IMR-90 (cell line): ENCODE measurements at regions not wholly inside any gene's neighbourhood (a gene's known extent, or its start where the extent isn't known, plus 50 kb on each side); places are given as distances from the start of the nearest gene placed in this dataset.
A peak's percentile ranks its signal among the peaks of the same experiment; 100 is the strongest.

Experiments
- ATAC-seq: fragments of 200-7000 bp; cut with Tn5 transposase; 2 replicates; pipeline ENCODE4 v1.9.1; 2020; ENCODE audit warnings: low read depth, mild to moderate bottlenecking, moderate library complexity
- BruUV-seq: library from RNA; stranded (reverse); fragments of 400-500 nt; replicated peaks from 2 replicates; lab custom pipeline; 2021; lab: Mats Ljungman, UMichigan
- CTCF ChIA-PET: fragments of 300-600 bp; formaldehyde crosslinking; extraction: SDS; loops from one replicate; lab custom pipeline; 2021; ENCODE audit warnings: antibody characterized with exemption; lab: Yijun Ruan, JAX
- POLR2A ChIA-PET: fragments of 300-600 bp; sonication (Branson Sonifier 250); formaldehyde crosslinking; loops from one replicate; lab custom pipeline; 2022; ENCODE audit warnings: antibody characterized with exemption; ENCODE audit not compliant: unreplicated experiment; lab: Charles Lee
- DNase-seq: peaks from one replicate; pipeline ENCODE4 v3.0.0; 2013
- H2AFZ ChIP-seq: replicated peaks from 2 replicates; pipeline ENCODE3; 2013; ENCODE audit warnings: low read length, mild to moderate bottlenecking; ENCODE audit not compliant: poor library complexity
- H2AK5ac ChIP-seq: 2 replicates; pipeline ENCODE4 v1.6.1; 2013; ENCODE audit warnings: low read depth, low read length, inconsistent platforms
- H2AK9ac ChIP-seq: replicated peaks from 2 replicates; pipeline ENCODE3; 2013; ENCODE audit warnings: mild to moderate bottlenecking, low read depth, low read length, moderate library complexity; ENCODE audit not compliant: poor library complexity
- H2BK120ac ChIP-seq: 2 replicates; pipeline ENCODE4 v1.6.1; 2013; ENCODE audit warnings: low read depth, low read length, inconsistent platforms
- H2BK15ac ChIP-seq: 3 replicates; pipeline ENCODE4 v1.6.1; 2013; ENCODE audit warnings: low read depth, low read length, inconsistent platforms
- H2BK20ac ChIP-seq: 2 replicates; pipeline ENCODE4 v1.6.1; 2013; ENCODE audit warnings: low read depth, mild to moderate bottlenecking, inconsistent platforms, low read length, moderate library complexity
- H2BK5ac ChIP-seq: 2 replicates; pipeline ENCODE4 v1.6.1; 2013; ENCODE audit warnings: mild to moderate bottlenecking, low read depth, low read length, inconsistent platforms; ENCODE audit not compliant: poor library complexity, severe bottlenecking
- H3K14ac ChIP-seq: replicated peaks from 2 replicates; pipeline ENCODE4 v1.6.1; 2013; ENCODE audit warnings: low read depth, low read length, inconsistent platforms
- H3K18ac ChIP-seq: 2 replicates; pipeline ENCODE4 v1.6.1; 2013; ENCODE audit warnings: low read depth, low read length, control low read depth
- H3K23ac ChIP-seq: 2 replicates; pipeline ENCODE4 v1.6.1; 2013; ENCODE audit warnings: low read depth, low read length, inconsistent platforms
- H3K27ac ChIP-seq: 2 replicates; pipeline ENCODE4 v1.5.1; 2013; ENCODE audit warnings: mild to moderate bottlenecking, control low read depth, low read length; ENCODE audit not compliant: insufficient read depth
- H3K27me3 ChIP-seq: 2 replicates; pipeline ENCODE4 v1.6.1; 2013; ENCODE audit warnings: low read length; ENCODE audit not compliant: control insufficient read depth, insufficient read depth
- H3K36me3 ChIP-seq: 2 replicates; pipeline ENCODE4 v1.6.1; 2013; ENCODE audit warnings: low read length, mixed read lengths; ENCODE audit not compliant: control insufficient read depth, insufficient read depth
- H3K4ac ChIP-seq: 2 replicates; pipeline ENCODE4 v1.6.1; 2013; ENCODE audit warnings: low read depth, low read length, inconsistent platforms
- H3K4me1 ChIP-seq: 2 replicates; pipeline ENCODE4 v1.6.1; 2013; ENCODE audit warnings: low read length, mixed read lengths; ENCODE audit not compliant: control insufficient read depth, insufficient read depth
- H3K4me2 ChIP-seq: 2 replicates; pipeline ENCODE4 v1.6.1; 2013; ENCODE audit warnings: low read depth, mild to moderate bottlenecking, control low read depth, low read length, moderate library complexity
- H3K4me3 ChIP-seq: 2 replicates; pipeline ENCODE4 v1.5.1; 2013; ENCODE audit warnings: low read depth, mild to moderate bottlenecking, control low read depth, low read length, moderate library complexity; ENCODE audit not compliant: insufficient read depth
- H3K56ac ChIP-seq: 2 replicates; pipeline ENCODE4 v1.6.1; 2013; ENCODE audit warnings: low read length, inconsistent platforms; ENCODE audit not compliant: insufficient read depth; ENCODE audit errors: extremely low read depth
- H3K79me1 ChIP-seq, 2 experiments: 2 replicates each; pipeline ENCODE4 v1.6.1; 2013; ENCODE audit warnings: low read length in 2 of 2, inconsistent platforms in 1 of 2, low read depth in 1 of 2
- H3K9ac ChIP-seq: 2 replicates; pipeline ENCODE4 v1.6.1; 2013; ENCODE audit warnings: low read depth, low read length, control low read depth
- H3K9me1 ChIP-seq: 2 replicates; pipeline ENCODE4 v1.6.1; 2013; ENCODE audit warnings: low read length, inconsistent platforms; ENCODE audit not compliant: insufficient read depth
- H3K9me3 ChIP-seq: 2 replicates; pipeline ENCODE4 v1.6.1; 2013; ENCODE audit warnings: low read length; ENCODE audit not compliant: control insufficient read depth, insufficient read depth
- H4K20me1 ChIP-seq: 2 replicates; pipeline ENCODE4 v1.6.1; 2013; ENCODE audit warnings: low read length, inconsistent platforms; ENCODE audit not compliant: insufficient read depth
- H4K5ac ChIP-seq: 2 replicates; pipeline ENCODE4 v1.6.1; 2013; ENCODE audit warnings: mild to moderate bottlenecking, low read depth, low read length, control low read depth
- H4K8ac ChIP-seq, 2 experiments: 2 replicates each; pipeline ENCODE4 v1.6.1; 2013; ENCODE audit warnings: low read depth in 2 of 2, low read length in 2 of 2, control low read depth in 1 of 2, inconsistent platforms in 1 of 2
- H4K91ac ChIP-seq: 2 replicates; pipeline ENCODE4 v1.6.1; 2013; ENCODE audit warnings: low read depth, low read length, inconsistent platforms; ENCODE audit not compliant: insufficient read depth
- BHLHE40 ChIP-seq: fragments of 150-350 bp; IDR thresholded peaks from 2 replicates; pipeline ENCODE4 v1.6.1; 2016; ENCODE audit warnings: mild to moderate bottlenecking, low read depth, low read length
- CTCF ChIP-seq: conservative IDR thresholded peaks from 2 replicates; pipeline ENCODE4 v1.5.1; 2012; ENCODE audit warnings: mild to moderate bottlenecking, low read depth, low read length, improper control_type of control experiment
- POLR2A ChIP-seq: IDR thresholded peaks from 2 replicates; pipeline ENCODE4 v1.6.1; 2012; ENCODE audit warnings: mild to moderate bottlenecking, low read depth, low read length
- RAD21 ChIP-seq: IDR thresholded peaks from 2 replicates; pipeline ENCODE4 v1.6.1; 2012; ENCODE audit warnings: low read length, improper control_type of control experiment
- RCOR1 ChIP-seq: IDR thresholded peaks from 2 replicates; pipeline ENCODE4 v1.6.1; 2012; ENCODE audit warnings: mild to moderate bottlenecking, low read length, improper control_type of control experiment; ENCODE audit not compliant: insufficient replicate concordance
- RFX5 ChIP-seq: IDR thresholded peaks from 2 replicates; pipeline ENCODE4 v1.8.0; 2012; ENCODE audit warnings: low read depth, mild to moderate bottlenecking, low read length, moderate library complexity
- SMC3 ChIP-seq: fragments of 150-350 bp; IDR thresholded peaks from 2 replicates; pipeline ENCODE4 v1.6.1; 2016; ENCODE audit warnings: low read depth, mild to moderate bottlenecking, antibody characterized with exemption, low read length, moderate library complexity
- WGBS, 2 experiments: methylation state at CpG; one replicate each; pipeline versions ENCODE4 v1.1.5 to v1.1.7; 2013; ENCODE audit warnings: missing lambda C conversion rate in 2 of 2; ENCODE audit not compliant: insufficient read length in 1 of 2; ENCODE audit errors: extremely low coverage in 2 of 2; 5-methylcytosine and 5-hydroxymethylcytosine counted together
- dilution Hi-C: fragments of 300-500 bp; cut with HindIII; formaldehyde crosslinking; loops from one replicate; pipeline ENCODE4 v1.14.3; 2018; ENCODE audit warnings: low sequenced_read_pairs; ENCODE audit not compliant: unreplicated experiment
- in situ Hi-C: fragments of 300-500 bp; cut with MboI; formaldehyde crosslinking; loops from 3 replicates; pipeline ENCODE4 v1.14.3; 2019; ENCODE audit warnings: low sequenced_read_pairs, inconsistent platforms, mixed read lengths
- intact Hi-C: fragments of 100-400 bp; cut with micrococcal nuclease; formaldehyde crosslinking; loops from 2 replicates; pipeline ENCODE4 v1.10.0; 2022

GRCh38 chr2:186256540-186256939, 229.5 kb upstream of the ZC3H15 start:
- POLR2A ChIA-PET: no interaction called here

More at GRCh38 chr2:186256540-186256939, 229.5 kb upstream of the ZC3H15 start:
- Histone ChIP-seq H3K4me3 (no peak overlapping the region), H3K9me1 (no peaks in the 10 kb centered on the region), H2AK9ac (no peak overlapping the region), H4K5ac (no peak overlapping the region), H3K23ac (no peak overlapping the region), H4K91ac (no peak overlapping the region), H3K4me1 (no peaks in the 10 kb centered on the region), H2BK120ac (no peak overlapping the region), H3K9ac (no peak overlapping the region), H3K27ac (no peak overlapping the region), H2AK5ac (no peak overlapping the region), H3K9me3 (no peaks in the 10 kb centered on the region), H4K8ac (no peak overlapping the region), H3K4me2 (no peak overlapping the region), H3K79me1 (no peaks in the 10 kb centered on the region), H3K14ac (no peak overlapping the region), H3K18ac (no peak overlapping the region), H3K27me3 (no peaks in the 10 kb centered on the region), H3K4ac (no peak overlapping the region), H4K20me1 (no peaks in the 10 kb centered on the region), H2BK20ac (no peak overlapping the region), H2AFZ (no peak overlapping the region), H2BK15ac (no peak overlapping the region), H2BK5ac (no peak overlapping the region), H3K56ac (no peak overlapping the region), H3K36me3 (no peaks in the 10 kb centered on the region)
- CTCF ChIA-PET: no interaction called here
- DNase-seq: peak; percentile 44
- intact Hi-C loops (loop anchor here (5.0 to 10.0 kb wide), 2 partner anchors 206 to 522 kb away; partner anchors contain the start of gene FSIP2), dilution Hi-C loops (no loop called here), in situ Hi-C loops (no loop called here)
- peak; percentile 79 for ATAC-seq
- TF ChIP-seq RCOR1 (no peak), SMC3 (peak; percentile 34; the same call in 1 of the 2 replicates), RAD21 (peak; percentile 69), RFX5 (no peak), BHLHE40 (no peak), POLR2A (no peak), CTCF (peak; percentile 61)
- no CpG with 5 or more reads among the region's 1 CpG for WGBS, 2 experiments
- BruUV-seq: no TSS peak
